Calu3 (cell line): ENCODE measurements at regions not wholly inside any gene's neighbourhood (a gene's known extent, or its start where the extent isn't known, plus 50 kb on each side); places are given as distances from the start of the nearest gene placed in this dataset.

Experiments used
- BruUV-seq: library from RNA; stranded (reverse); fragments of 400-500 nt; replicated peaks from 2 replicates; lab custom pipeline; 2021; lab: Mats Ljungman, UMichigan
- CTCF ChIA-PET: fragments of 300-600 bp; sonication (Branson Sonifier 250); formaldehyde crosslinking; loops from one replicate; lab custom pipeline; 2022; ENCODE audit warnings: antibody characterized with exemption; lab: Charles Lee
- DNase-seq: peaks from one replicate; pipeline ENCODE4 v3.0.0; 2022
- H3K27ac Mint-ChIP-seq: one replicate; pipeline ENCODE4 v1.8.0; 2022; ENCODE audit warnings: mixed read lengths; ENCODE audit not compliant: unreplicated experiment
- H3K27me3 Mint-ChIP-seq: one replicate; pipeline ENCODE4 v1.8.0; 2022; ENCODE audit warnings: mixed read lengths; ENCODE audit not compliant: unreplicated experiment
- H3K36me3 Mint-ChIP-seq: one replicate; pipeline ENCODE4 v1.8.0; 2022; ENCODE audit warnings: mild to moderate bottlenecking, moderate library complexity, mixed read lengths; ENCODE audit not compliant: insufficient read depth, unreplicated experiment
- H3K4me1 Mint-ChIP-seq: one replicate; pipeline ENCODE4 v1.8.0; 2022; ENCODE audit warnings: mild to moderate bottlenecking, low read depth, mixed read lengths; ENCODE audit not compliant: unreplicated experiment
- H3K4me3 Mint-ChIP-seq: one replicate; pipeline ENCODE4 v1.8.0; 2022; ENCODE audit warnings: mild to moderate bottlenecking, low read depth, moderate library complexity, mixed read lengths; ENCODE audit not compliant: unreplicated experiment
- H3K9me3 Mint-ChIP-seq: one replicate; pipeline ENCODE4 v1.8.0; 2022; ENCODE audit warnings: low read depth, mixed read lengths; ENCODE audit not compliant: unreplicated experiment
- CTCF ChIP-seq: fragments of 200-600 bp; IDR thresholded peaks from one replicate; pipeline ENCODE4 v1.8.0; 2022; ENCODE audit warnings: antibody characterized with exemption; ENCODE audit not compliant: unreplicated experiment
- intact Hi-C: fragments of 100-400 bp; cut with micrococcal nuclease; formaldehyde crosslinking; loops from one replicate; pipeline ENCODE4 v1.10.0; 2022; ENCODE audit not compliant: unreplicated experiment

- no TSS peak for BruUV-seq
- H3K4me3 Mint-ChIP-seq, result no peak overlapping the region
These were observed 115.3 kb upstream of the SLC5A12 start for GRCh38 chr11:26837154-26837553.

GRCh38 chr11:26839911-26840698, 118.2 kb upstream of the SLC5A12 start:
- TF ChIP-seq CTCF, result no peak
- no peaks in the 10 kb centered on the region for H3K36me3 Mint-ChIP-seq
- no peaks in the 10 kb centered on the region for H3K27me3 Mint-ChIP-seq
- intact Hi-C loops, result no loop called here
- no peaks in the 10 kb centered on the region for H3K4me1 Mint-ChIP-seq
- no peak for DNase-seq
- no peaks in the 10 kb centered on the region for H3K9me3 Mint-ChIP-seq
- no TSS peak for BruUV-seq
- no peak overlapping the region for H3K27ac Mint-ChIP-seq
- H3K4me3 Mint-ChIP-seq, result no peak overlapping the region
- CTCF ChIA-PET, result no interaction called here

More at GRCh38 chr11:26837154-26837553, 115.3 kb upstream of the SLC5A12 start:
- CTCF ChIA-PET, result no interaction called here
- no peak for DNase-seq
- H3K9me3 Mint-ChIP-seq, result no peaks in the 10 kb centered on the region
- no peaks in the 10 kb centered on the region for H3K36me3 Mint-ChIP-seq
- no peaks in the 10 kb centered on the region for H3K4me1 Mint-ChIP-seq
- H3K27ac Mint-ChIP-seq, result no peak overlapping the region
- intact Hi-C loops, result no loop called here
- no peak for TF ChIP-seq CTCF
- no peaks in the 10 kb centered on the region for H3K27me3 Mint-ChIP-seq

- Mint-ChIP-seq H3K4me3 (no peak overlapping the region), H3K27me3 (no peaks in the 10 kb centered on the region), H3K27ac (no peak overlapping the region), H3K4me1 (no peaks in the 10 kb centered on the region), H3K36me3 (no peaks in the 10 kb centered on the region), H3K9me3 (no peaks in the 10 kb centered on the region)
- no peak for TF ChIP-seq CTCF
- BruUV-seq, result no TSS peak
- intact Hi-C loops, result no loop called here
- CTCF ChIA-PET, result no interaction called here
- no peak for DNase-seq
These were observed 120.1 kb upstream of the SLC5A12 start for GRCh38 chr11:26841818-26842473.

- DNase-seq, result no peak
- H3K27me3 Mint-ChIP-seq, result no peaks in the 10 kb centered on the region
- H3K27ac Mint-ChIP-seq, result no peak overlapping the region
- H3K9me3 Mint-ChIP-seq, result no peaks in the 10 kb centered on the region
- no peaks in the 10 kb centered on the region for H3K4me1 Mint-ChIP-seq
- no peaks in the 10 kb centered on the region for H3K36me3 Mint-ChIP-seq
- H3K4me3 Mint-ChIP-seq, result no peak overlapping the region
- CTCF ChIA-PET, result no interaction called here
- no TSS peak for BruUV-seq
- no peak for TF ChIP-seq CTCF
- intact Hi-C loops, result no loop called here
These were observed 120.8 kb upstream of the SLC5A12 start for GRCh38 chr11:26842478-26843282.
